HUES48 (cell line): ENCODE measurements at regions not wholly inside any gene's neighbourhood (a gene's known extent, or its start where the extent isn't known, plus 50 kb on each side); places are given as distances from the start of the nearest gene placed in this dataset.
"Not testable (repeated sequence)": the region's sequence is repeated elsewhere in the genome, so short reads cannot be mapped to it uniquely, and the experiment has no call there.

Source experiments
- H3K27ac ChIP-seq: one replicate; pipeline ENCODE4 v1.7.0; 2013; ENCODE audit warnings: low read depth, low read length, inconsistent platforms
- H3K27me3 ChIP-seq: 2 replicates; pipeline ENCODE4 v1.6.1; 2013; ENCODE audit warnings: mild to moderate bottlenecking, low read length; ENCODE audit not compliant: control insufficient read depth, insufficient read depth
- H3K36me3 ChIP-seq: 2 replicates; pipeline ENCODE4 v1.6.1; 2013; ENCODE audit warnings: low read length; ENCODE audit not compliant: control insufficient read depth, insufficient read depth
- H3K4me1 ChIP-seq: 2 replicates; pipeline ENCODE4 v1.6.1; 2013; ENCODE audit warnings: mild to moderate bottlenecking, low read length; ENCODE audit not compliant: control insufficient read depth, insufficient read depth
- H3K4me3 ChIP-seq: 2 replicates; pipeline ENCODE4 v1.5.1; 2013; ENCODE audit warnings: mild to moderate bottlenecking, low read depth, low read length
- H3K9ac ChIP-seq: 2 replicates; pipeline ENCODE4 v1.6.1; 2013; ENCODE audit warnings: mild to moderate bottlenecking, low read depth, low read length, moderate library complexity
- H3K9me3 ChIP-seq: 2 replicates; pipeline ENCODE4 v1.6.1; 2013; ENCODE audit warnings: low read length; ENCODE audit not compliant: control insufficient read depth, insufficient read depth

DNA sequence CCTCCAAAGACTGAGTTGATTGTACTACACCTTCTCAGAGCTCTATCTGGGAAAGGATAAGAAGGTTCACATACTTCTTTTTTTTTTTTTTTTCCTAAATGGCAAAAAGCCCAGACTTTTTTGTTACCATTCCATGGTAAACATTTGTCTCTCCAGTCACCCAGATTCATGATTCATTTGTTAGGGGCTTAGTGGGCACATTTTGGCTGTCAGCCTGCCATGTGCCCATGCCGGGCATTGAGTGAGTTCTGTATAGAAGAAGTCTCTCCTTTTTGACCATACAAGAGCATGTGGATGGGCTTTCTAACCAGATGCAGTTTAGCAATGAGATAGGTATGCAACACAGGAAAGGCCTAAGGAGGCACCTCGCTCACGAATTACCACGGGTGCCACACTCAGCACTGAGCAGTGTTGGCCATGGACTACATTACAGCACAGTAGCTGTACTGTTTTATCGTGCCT lies 447.5 kb upstream of the HSF2 start:
- no peaks in the 10 kb centered on the region for H3K4me1 ChIP-seq

DNA sequence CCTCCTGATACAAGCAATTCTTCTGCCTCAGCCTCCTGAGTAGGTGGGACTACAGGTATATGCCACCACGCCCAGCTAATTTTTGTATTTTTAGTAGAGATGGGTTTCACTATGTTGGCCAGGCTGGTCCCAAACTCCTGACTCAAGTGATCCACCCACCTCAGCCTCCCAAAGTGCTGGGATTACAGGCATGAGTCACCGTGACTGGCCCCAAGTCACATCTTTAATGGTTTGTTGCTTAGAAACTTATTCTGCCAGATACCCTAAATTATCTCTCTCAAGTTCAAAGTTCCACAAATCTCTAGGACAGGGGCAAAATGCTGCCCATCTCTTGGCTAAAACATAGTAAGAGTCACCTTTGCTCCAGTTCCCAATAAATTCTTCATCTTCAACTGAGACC lies 444.1 kb upstream of the HSF2 start:
- H3K27me3 ChIP-seq, H3K4me1 ChIP-seq, H3K27ac ChIP-seq, H3K4me3 ChIP-seq, H3K36me3 ChIP-seq, H3K9ac ChIP-seq: not testable (repeated sequence)
- peaks cover 11% of the 10 kb centered on the region; the same call in 1 of the 2 replicates for H3K9me3 ChIP-seq

More for the DNA sequence above, 447.5 kb upstream of the HSF2 start:
- Histone ChIP-seq H3K9ac (no peak overlapping the region), H3K27ac (no peak overlapping the region), H3K4me3 (no peak overlapping the region), H3K27me3 (no peaks in the 10 kb centered on the region), H3K9me3 (peaks cover 11% of the 10 kb centered on the region; the same call in 1 of the 2 replicates), H3K36me3 (no peaks in the 10 kb centered on the region)

DNA sequence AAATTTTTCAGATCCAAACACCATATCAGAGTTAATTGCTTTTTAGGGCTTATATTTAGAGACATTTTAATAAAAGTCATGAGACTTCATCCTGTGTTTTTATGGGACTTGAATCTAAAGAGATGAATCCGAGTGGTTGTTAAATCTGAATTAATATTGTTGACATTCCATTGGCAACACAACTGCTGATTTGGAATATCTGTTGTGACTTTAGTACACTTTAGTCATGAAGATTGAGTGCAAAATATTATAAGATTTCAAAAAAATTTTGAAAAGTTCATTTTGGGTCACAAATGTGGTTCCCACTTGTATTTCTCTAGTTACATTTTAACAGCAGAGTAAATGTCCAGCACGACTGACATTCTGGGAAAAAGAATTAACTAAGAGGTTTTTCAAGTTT lies 442.7 kb upstream of the HSF2 start:
- Histone ChIP-seq H3K9ac (no peak overlapping the region), H3K4me1 (no peaks in the 10 kb centered on the region), H3K9me3 (peaks cover 11% of the 10 kb centered on the region; the same call in 1 of the 2 replicates), H3K36me3 (no peaks in the 10 kb centered on the region), H3K27ac (no peak overlapping the region), H3K27me3 (no peaks in the 10 kb centered on the region), H3K4me3 (no peak overlapping the region)

DNA sequence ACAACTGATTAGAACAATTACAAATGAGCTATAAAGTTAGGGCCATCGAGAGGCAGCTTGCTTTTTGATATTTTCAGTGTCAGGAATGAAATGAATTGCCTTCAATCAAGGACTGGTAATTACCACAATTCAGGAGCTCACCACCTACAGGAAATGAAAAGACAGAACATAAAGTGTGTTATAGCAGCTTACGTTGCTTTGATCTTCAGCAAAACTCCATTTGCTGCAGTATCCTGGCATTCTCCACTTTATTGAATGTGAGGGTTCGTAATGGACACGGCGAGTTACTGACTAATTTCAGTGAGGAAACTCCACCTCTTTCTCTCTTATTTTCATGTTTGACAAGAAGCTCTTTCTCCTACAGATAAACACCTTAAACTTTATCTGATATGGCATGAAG lies 440.0 kb upstream of the HSF2 start:
- no peaks in the 10 kb centered on the region for H3K36me3 ChIP-seq
- peaks cover 4% of the 10 kb centered on the region; the same call in 1 of the 2 replicates for H3K9me3 ChIP-seq
- no peak overlapping the region for H3K9ac ChIP-seq
- H3K4me1 ChIP-seq = no peaks in the 10 kb centered on the region
- no peak overlapping the region for H3K27ac ChIP-seq
- no peak overlapping the region for H3K4me3 ChIP-seq
- no peaks in the 10 kb centered on the region for H3K27me3 ChIP-seq

DNA sequence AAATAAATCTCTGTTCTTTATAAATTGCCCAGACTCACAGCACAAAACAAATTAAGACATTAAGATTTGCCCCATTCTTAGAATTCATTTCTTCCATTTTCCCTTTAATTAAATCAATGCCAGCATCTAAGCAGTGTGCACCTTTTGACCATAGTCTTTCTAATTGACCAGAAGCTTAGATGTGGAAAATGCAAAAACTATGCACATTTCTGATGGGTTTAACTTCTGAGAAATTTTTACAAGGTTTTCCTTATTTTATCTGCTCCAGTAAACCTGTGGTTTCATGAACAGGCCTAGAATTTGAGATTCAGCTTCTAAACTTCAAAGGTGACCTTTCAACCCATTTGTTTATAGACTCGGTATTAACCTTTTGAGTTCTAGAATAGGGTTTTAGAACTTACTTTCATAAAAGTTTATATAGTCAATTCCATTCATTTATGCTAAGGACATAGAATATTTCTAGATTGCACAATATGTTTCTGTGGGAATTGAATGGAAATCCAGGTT lies 437.8 kb upstream of the HSF2 start:
- Histone ChIP-seq H3K4me1 (no peaks in the 10 kb centered on the region), H3K36me3 (no peaks in the 10 kb centered on the region), H3K27me3 (no peaks in the 10 kb centered on the region), H3K9ac (no peak overlapping the region), H3K27ac (no peak overlapping the region), H3K9me3 (no peaks in the 10 kb centered on the region), H3K4me3 (no peak overlapping the region)

DNA sequence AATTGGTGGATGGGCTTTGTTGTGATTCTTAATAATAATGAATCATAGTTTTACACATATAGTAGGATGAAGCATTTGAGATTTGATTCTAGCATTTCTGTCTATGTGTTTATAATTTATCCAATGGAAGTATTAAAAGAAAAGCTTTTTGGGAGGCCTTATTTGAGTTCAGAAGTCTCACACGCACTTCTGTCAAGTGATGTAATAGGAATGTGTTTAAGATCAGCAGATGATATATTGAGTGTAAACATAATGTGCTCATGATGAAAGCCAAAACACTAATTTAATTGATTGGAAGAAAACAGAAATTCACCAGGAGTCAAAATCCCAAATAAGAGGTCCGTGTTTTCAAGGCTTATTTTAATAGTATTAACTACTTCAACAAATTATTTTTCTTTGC lies 435.6 kb upstream of the HSF2 start:
- H3K27me3 ChIP-seq = no peaks in the 10 kb centered on the region
- no peaks in the 10 kb centered on the region for H3K36me3 ChIP-seq
- H3K4me3 ChIP-seq = no peak overlapping the region
- H3K9ac ChIP-seq = no peak overlapping the region
- no peak overlapping the region for H3K27ac ChIP-seq
- H3K9me3 ChIP-seq = no peaks in the 10 kb centered on the region
- no peaks in the 10 kb centered on the region for H3K4me1 ChIP-seq

DNA sequence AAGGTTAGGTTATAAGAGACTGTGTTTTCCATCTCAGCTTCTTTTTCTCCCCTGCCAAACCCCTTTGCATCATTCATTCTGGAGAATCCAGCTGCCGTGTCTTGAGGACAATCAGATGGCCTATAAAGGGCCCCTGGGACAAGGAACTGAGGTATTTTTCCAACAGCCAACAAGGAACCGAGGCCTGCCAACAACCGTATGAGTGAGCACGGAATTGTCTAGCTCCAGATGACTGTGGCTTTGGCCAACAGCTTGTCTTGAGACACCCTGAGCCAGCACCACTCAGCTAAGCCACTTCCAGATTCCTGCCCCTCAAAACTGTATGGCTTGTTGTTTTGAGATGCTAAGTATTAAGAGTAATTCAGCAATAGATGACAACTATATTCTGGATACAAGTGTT lies 433.7 kb upstream of the HSF2 start:
- H3K9ac ChIP-seq = no peak overlapping the region
- no peaks in the 10 kb centered on the region for H3K9me3 ChIP-seq
- no peaks in the 10 kb centered on the region for H3K27me3 ChIP-seq
- no peaks in the 10 kb centered on the region for H3K36me3 ChIP-seq
- no peaks in the 10 kb centered on the region for H3K4me1 ChIP-seq
- H3K4me3 ChIP-seq = no peak overlapping the region
- no peak overlapping the region for H3K27ac ChIP-seq

DNA sequence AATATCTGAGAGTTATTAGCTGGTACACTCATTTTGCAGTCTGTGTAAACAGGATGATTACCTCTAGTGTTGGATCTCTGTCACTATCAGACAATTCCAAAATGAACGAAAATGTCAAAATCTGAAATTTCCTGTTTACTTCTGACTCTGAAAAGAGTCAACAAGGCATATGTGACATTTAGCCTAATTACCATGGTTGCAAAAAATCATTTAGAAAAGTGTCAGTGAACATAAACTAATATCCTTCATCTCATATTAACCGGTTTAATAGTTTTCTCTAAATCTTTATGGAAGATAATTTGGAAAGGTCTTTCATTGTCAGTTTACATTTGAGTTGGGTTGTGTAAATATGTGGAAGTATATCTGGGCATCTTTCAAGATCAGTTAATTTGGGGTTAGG lies 431.8 kb upstream of the HSF2 start:
- Histone ChIP-seq H3K4me3 (no peak overlapping the region), H3K27ac (no peak overlapping the region), H3K9ac (no peak overlapping the region), H3K9me3 (no peaks in the 10 kb centered on the region), H3K27me3 (no peaks in the 10 kb centered on the region), H3K36me3 (no peaks in the 10 kb centered on the region), H3K4me1 (0 out of 2 replicates have a peak, but pooled peaks cover 3% of the 10 kb centered on the region)

DNA sequence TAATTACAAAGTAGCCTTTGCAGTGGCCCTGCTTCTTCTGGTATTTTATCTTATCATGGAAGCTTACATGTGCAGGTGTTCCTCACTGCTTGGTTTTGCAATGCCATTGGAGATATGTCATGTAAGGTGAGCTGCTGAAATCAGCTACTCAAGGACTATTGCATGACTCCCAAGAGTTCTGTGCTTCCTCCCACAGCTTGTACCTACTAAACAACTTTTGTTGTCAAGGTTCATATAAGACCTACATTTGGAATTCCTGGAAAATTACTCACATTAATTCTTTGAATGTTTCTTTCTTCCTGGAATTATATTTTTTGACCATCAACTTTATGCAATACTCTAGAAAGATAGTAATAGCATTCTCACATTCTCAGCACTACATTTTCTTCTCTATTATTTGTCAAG lies 427.5 kb upstream of the HSF2 start:
- no peak overlapping the region for H3K4me3 ChIP-seq
- 0 out of 2 replicates have a peak, but pooled peaks cover 3% of the 10 kb centered on the region for H3K4me1 ChIP-seq
- peaks cover 6% of the 10 kb centered on the region; the same call in 1 of the 2 replicates for H3K9me3 ChIP-seq
- no peak overlapping the region for H3K9ac ChIP-seq
- no peaks in the 10 kb centered on the region for H3K27me3 ChIP-seq
- no peaks in the 10 kb centered on the region for H3K36me3 ChIP-seq
- H3K27ac ChIP-seq = no peak overlapping the region

DNA sequence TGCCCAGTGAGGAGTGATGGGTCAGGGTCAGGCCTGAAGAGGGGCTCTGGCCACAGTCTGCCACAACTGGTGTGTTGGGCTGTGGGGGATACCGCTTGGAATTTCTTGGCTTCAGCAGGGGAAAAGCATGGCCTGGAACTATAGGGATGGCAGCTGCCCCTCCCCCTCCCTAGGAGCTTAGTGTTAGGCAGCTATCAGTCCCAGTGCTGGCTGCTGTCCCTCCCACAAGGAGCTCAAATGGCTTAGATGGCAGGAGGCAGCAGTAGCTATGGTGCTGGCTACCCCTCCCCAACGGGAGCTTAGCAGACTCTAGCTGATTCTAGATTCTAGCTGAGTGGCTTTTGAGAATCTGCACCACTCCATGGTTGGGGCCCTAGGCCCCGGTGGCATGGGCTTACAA lies 414.5 kb upstream of the HSF2 start:
- no peak overlapping the region for H3K27ac ChIP-seq

DNA sequence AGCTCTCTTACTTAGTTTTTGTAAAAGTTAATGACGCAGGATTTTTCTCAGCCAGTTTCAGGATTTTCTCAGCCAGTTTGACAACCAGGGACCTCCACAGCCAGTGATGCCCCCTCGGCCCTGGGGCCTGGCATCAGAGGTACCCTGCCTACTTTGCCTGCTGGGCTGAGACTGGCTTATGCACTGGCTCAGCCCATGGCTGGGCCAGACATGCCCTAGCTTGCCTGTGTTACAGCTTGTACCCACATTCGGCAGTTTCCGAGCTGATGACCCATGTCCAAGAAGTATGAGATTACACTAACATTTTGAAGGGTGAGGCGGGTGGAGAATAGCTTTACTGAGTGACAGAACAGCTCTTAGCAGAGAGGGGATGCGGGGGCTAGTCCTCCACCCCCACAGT lies 406.1 kb upstream of the HSF2 start:
- Histone ChIP-seq H3K27ac (no peak overlapping the region), H3K4me3 (no peak overlapping the region), H3K9ac (no peak overlapping the region), H3K27me3 (no peaks in the 10 kb centered on the region), H3K9me3 (peaks cover 3% of the 10 kb centered on the region; the same call in 1 of the 2 replicates), H3K36me3 (no peaks in the 10 kb centered on the region), H3K4me1 (no peaks in the 10 kb centered on the region)

More for the DNA sequence above, 414.5 kb upstream of the HSF2 start:
- Histone ChIP-seq H3K4me3 (no peak overlapping the region), H3K4me1 (no peaks in the 10 kb centered on the region), H3K9ac (no peak overlapping the region), H3K27me3 (no peaks in the 10 kb centered on the region), H3K36me3 (no peaks in the 10 kb centered on the region), H3K9me3 (no peaks in the 10 kb centered on the region)
